WTC11 (cell line): ENCODE measurements at regions not wholly inside any gene's neighbourhood (a gene's known extent, or its start where the extent isn't known, plus 50 kb on each side); places are given as distances from the start of the nearest gene placed in this dataset.
A peak's percentile ranks its signal among the peaks of the same experiment; 100 is the strongest.

ENCODE experiments used
- ATAC-seq: fragments of 200-7000 bp; cut with Tn5 transposase; 2 replicates; pipeline ENCODE4 v1.10.0; 2021; ENCODE audit warnings: mild to moderate bottlenecking, moderate library complexity
- CTCF ChIA-PET: fragments of 300-600 bp; sonication (Branson Sonifier 250); formaldehyde crosslinking; loops from one replicate; lab custom pipeline; 2021; ENCODE audit warnings: antibody characterized with exemption; lab: Charles Lee
- POLR2A ChIA-PET: fragments of 350-600 bp; sonication (Branson Sonifier 250); formaldehyde crosslinking; loops from one replicate; lab custom pipeline; 2021; ENCODE audit warnings: antibody characterized with exemption; lab: Charles Lee
- DNase-seq: peaks from one replicate; pipeline ENCODE4 v3.0.0; 2021; ENCODE audit warnings: low spot score
- H3K27ac Mint-ChIP-seq: 2 replicates; pipeline ENCODE4 v1.8.0; 2021; ENCODE audit warnings: mixed read lengths
- H3K27me3 Mint-ChIP-seq: 2 replicates; pipeline ENCODE4 v1.8.0; 2021; ENCODE audit warnings: low read depth, mild to moderate bottlenecking, moderate library complexity, mixed read lengths
- H3K36me3 Mint-ChIP-seq: 2 replicates; pipeline ENCODE4 v1.8.0; 2021; ENCODE audit warnings: mixed read lengths
- H3K4me1 Mint-ChIP-seq: 2 replicates; pipeline ENCODE4 v1.8.0; 2022; ENCODE audit warnings: mixed read lengths
- H3K4me3 Mint-ChIP-seq: 2 replicates; pipeline ENCODE4 v1.8.0; 2021; ENCODE audit warnings: mild to moderate bottlenecking, moderate library complexity, mixed read lengths
- H3K9me3 Mint-ChIP-seq: 2 replicates; pipeline ENCODE4 v1.8.0; 2021; ENCODE audit warnings: mixed read lengths
- CBFB ChIP-seq: sonication (generic); formaldehyde crosslinking; IDR thresholded peaks from 2 replicates; pipeline ENCODE4 v1.8.1; 2022; ENCODE audit warnings: mild to moderate bottlenecking, low read depth, missing genetic modification reagents
- CDX4 ChIP-seq: fragments of 250-450 bp; sonication (Bioruptor Pico); IDR thresholded peaks from 2 replicates; pipeline ENCODE4 v1.9.0; 2021; ENCODE audit warnings: moderate library complexity, mild to moderate bottlenecking, inconsistent platforms, borderline replicate concordance
- CTCF ChIP-seq: fragments of 200-600 bp; IDR thresholded peaks from 2 replicates; pipeline ENCODE4 v1.8.0; 2022; ENCODE audit warnings: antibody characterized with exemption
- E2F1 ChIP-seq: sonication (generic); formaldehyde crosslinking; IDR thresholded peaks from 2 replicates; pipeline ENCODE4 v1.8.0; 2022; ENCODE audit warnings: mild to moderate bottlenecking, missing genetic modification reagents
- E2F5 ChIP-seq: sonication (generic); formaldehyde crosslinking; IDR thresholded peaks from 2 replicates; pipeline ENCODE4 v1.8.1; 2022; ENCODE audit warnings: mild to moderate bottlenecking, moderate library complexity, missing genetic modification reagents
- FOXJ3 ChIP-seq: sonication (generic); formaldehyde crosslinking; IDR thresholded peaks from 2 replicates; pipeline ENCODE4 v1.9.0; 2021; ENCODE audit warnings: missing genetic modification reagents, mild to moderate bottlenecking, borderline replicate concordance
- GABPB1 ChIP-seq: sonication (generic); formaldehyde crosslinking; IDR thresholded peaks from 2 replicates; pipeline ENCODE4 v1.8.1; 2023; ENCODE audit warnings: mild to moderate bottlenecking, missing genetic modification reagents
- GRHL2 ChIP-seq: fragments of 250-450 bp; sonication (Bioruptor Pico); IDR thresholded peaks from 2 replicates; pipeline ENCODE4 v1.8.0; 2022; ENCODE audit warnings: mild to moderate bottlenecking, moderate library complexity; ENCODE audit not compliant: insufficient replicate concordance, severe bottlenecking
- GTF2I ChIP-seq: fragments of 250-450 bp; sonication (Bioruptor Pico); conservative IDR thresholded peaks from 2 replicates; pipeline ENCODE4 v1.4.0; 2021; ENCODE audit warnings: mild to moderate bottlenecking
- IRF1 ChIP-seq: sonication (generic); formaldehyde crosslinking; IDR thresholded peaks from 2 replicates; pipeline ENCODE4 v1.8.0; 2023; ENCODE audit warnings: missing genetic modification reagents
- JUN ChIP-seq: sonication (generic); formaldehyde crosslinking; IDR thresholded peaks from 2 replicates; pipeline ENCODE4 v1.8.0; 2023; ENCODE audit warnings: mild to moderate bottlenecking, missing genetic modification reagents
- KAT7 ChIP-seq: sonication (generic); formaldehyde crosslinking; IDR thresholded peaks from 2 replicates; pipeline ENCODE4 v1.8.1; 2023; ENCODE audit warnings: missing genetic modification reagents, mild to moderate bottlenecking, borderline replicate concordance
- MAX ChIP-seq: sonication (generic); formaldehyde crosslinking; IDR thresholded peaks from 2 replicates; pipeline ENCODE4 v1.8.0; 2022; ENCODE audit warnings: mild to moderate bottlenecking, missing genetic modification reagents
- MXD4 ChIP-seq: fragments of 250-450 bp; sonication (Bioruptor Pico); IDR thresholded peaks from 2 replicates; pipeline ENCODE4 v1.8.0; 2021; ENCODE audit warnings: mild to moderate bottlenecking, moderate library complexity, borderline replicate concordance
- MYBL2 ChIP-seq: sonication (generic); formaldehyde crosslinking; IDR thresholded peaks from 2 replicates; pipeline ENCODE4 v1.8.1; 2023; ENCODE audit warnings: mild to moderate bottlenecking, moderate library complexity, missing genetic modification reagents
- NFE2L1 ChIP-seq: sonication (generic); formaldehyde crosslinking; IDR thresholded peaks from 2 replicates; pipeline ENCODE4 v1.8.1; 2023; ENCODE audit warnings: missing genetic modification reagents
- SMAD4 ChIP-seq: sonication (generic); formaldehyde crosslinking; IDR thresholded peaks from 2 replicates; pipeline ENCODE4 v1.8.0; 2022; ENCODE audit warnings: mild to moderate bottlenecking, missing genetic modification reagents
- SOX15 ChIP-seq: fragments of 250-450 bp; sonication (Bioruptor Pico); IDR thresholded peaks from 2 replicates; pipeline ENCODE4 v1.9.0; 2021; ENCODE audit warnings: mild to moderate bottlenecking
- ZBTB21 ChIP-seq: sonication (generic); formaldehyde crosslinking; IDR thresholded peaks from 2 replicates; pipeline ENCODE4 v1.8.1; 2023; ENCODE audit warnings: mild to moderate bottlenecking, missing genetic modification reagents, borderline replicate concordance
- ZBTB43 ChIP-seq: sonication (generic); formaldehyde crosslinking; IDR thresholded peaks from 2 replicates; pipeline ENCODE4 v1.8.1; 2023; ENCODE audit warnings: mild to moderate bottlenecking, missing genetic modification reagents
- ZMAT4 ChIP-seq: fragments of 250-450 bp; sonication (Bioruptor Pico); IDR thresholded peaks from 2 replicates; pipeline ENCODE4 v1.9.0; 2021; ENCODE audit warnings: mild to moderate bottlenecking
- ZNF138 ChIP-seq: sonication (generic); formaldehyde crosslinking; conservative IDR thresholded peaks from 2 replicates; pipeline ENCODE4 v1.8.1; 2022; ENCODE audit warnings: mild to moderate bottlenecking, moderate library complexity, missing genetic modification reagents
- ZNF219 ChIP-seq: sonication (generic); formaldehyde crosslinking; IDR thresholded peaks from 2 replicates; pipeline ENCODE4 v1.8.0; 2023; ENCODE audit warnings: missing genetic modification reagents, mild to moderate bottlenecking, borderline replicate concordance
- ZNF232 ChIP-seq: sonication (generic); formaldehyde crosslinking; IDR thresholded peaks from 2 replicates; pipeline ENCODE4 v1.8.0; 2022; ENCODE audit warnings: mild to moderate bottlenecking, missing genetic modification reagents
- ZNF423 ChIP-seq: fragments of 250-450 bp; sonication (Bioruptor Pico); IDR thresholded peaks from 2 replicates; pipeline ENCODE4 v2.1.2; 2022; ENCODE audit warnings: mild to moderate bottlenecking, moderate library complexity

- H3K4me1 Mint-ChIP-seq: no peaks in the 10 kb centered on the region
- ATAC-seq (no peak), DNase-seq (no peak)
- no peak overlapping the region for H3K4me3 Mint-ChIP-seq
- H3K36me3 Mint-ChIP-seq: no peaks in the 10 kb centered on the region
- H3K27ac Mint-ChIP-seq: peak overlapping the region; percentile 76; the same call in 1 of the 2 replicates
- TF ChIP-seq ZMAT4 (CRISPR knock-in tag) (no peak), MXD4 (CRISPR knock-in tag) (no peak), CDX4 (CRISPR knock-in tag) (no peak), ZNF232 (no peak), KAT7 (CRISPR knock-in tag) (no peak), JUN (CRISPR knock-in tag) (no peak), IRF1 (CRISPR knock-in tag) (no peak), MAX (CRISPR knock-in tag) (no peak), E2F5 (CRISPR knock-in tag) (no peak), GABPB1 (no peak), E2F1 (CRISPR knock-in tag) (no peak), ZBTB21 (CRISPR knock-in tag) (no peak), CTCF (no peak)
- no peaks in the 10 kb centered on the region for H3K27me3 Mint-ChIP-seq
- POLR2A ChIA-PET: no interaction called here
- CTCF ChIA-PET: no interaction called here
- no peaks in the 10 kb centered on the region for H3K9me3 Mint-ChIP-seq
Observed at GRCh38 chr2:217466805-217467204, 536.0 kb downstream of the TNS1 start.

GRCh38 chr2:217466104-217466503 is 536.7 kb downstream of the TNS1 start:
- ATAC-seq (no peak), DNase-seq (no peak)
- H3K4me1 Mint-ChIP-seq: no peaks in the 10 kb centered on the region
- TF ChIP-seq SMAD4 (CRISPR knock-in tag) (no peak), NFE2L1 (no peak), GRHL2 (no peak), GTF2I (CRISPR knock-in tag) (no peak), ZNF219 (CRISPR knock-in tag) (no peak), ZBTB43 (no peak), ZNF423 (no peak), CBFB (CRISPR knock-in tag) (no peak), MYBL2 (no peak), ZNF138 (CRISPR knock-in tag) (no peak), FOXJ3 (no peak), SOX15 (CRISPR knock-in tag) (no peak), MXD4 (CRISPR knock-in tag) (no peak), CDX4 (CRISPR knock-in tag) (no peak), E2F5 (CRISPR knock-in tag) (no peak)
- no peak overlapping the region for H3K4me3 Mint-ChIP-seq
- ChIA-PET CTCF (no interaction called here), POLR2A (no interaction called here)
- no peaks in the 10 kb centered on the region for H3K36me3 Mint-ChIP-seq
- no peak overlapping the region for H3K27ac Mint-ChIP-seq
- no peaks in the 10 kb centered on the region for H3K27me3 Mint-ChIP-seq
- no peaks in the 10 kb centered on the region for H3K9me3 Mint-ChIP-seq
